ENCODE measurements at regions not wholly inside any gene's neighbourhood (a gene's known extent, or its start where the extent isn't known, plus 50 kb on each side); places are given as distances from the start of the nearest gene placed in this dataset.

GRCh38 chr15:95494971-95495541 is 835.4 kb upstream of the NR2F2 start:
- TF ChIP-seq CTCF (conservative IDR thresholded peaks at IDR 0.05; ENCODE audit: low read length): no peak
- no peak for TF ChIP-seq EZH2phosphoT487 (IDR thresholded peaks at IDR 0.05; ENCODE audit: borderline replicate concordance)
